ENCODE measurements at regions not wholly inside any gene's neighbourhood (a gene's known extent, or its start where the extent isn't known, plus 50 kb on each side); places are given as distances from the start of the nearest gene placed in this dataset.

DNA sequence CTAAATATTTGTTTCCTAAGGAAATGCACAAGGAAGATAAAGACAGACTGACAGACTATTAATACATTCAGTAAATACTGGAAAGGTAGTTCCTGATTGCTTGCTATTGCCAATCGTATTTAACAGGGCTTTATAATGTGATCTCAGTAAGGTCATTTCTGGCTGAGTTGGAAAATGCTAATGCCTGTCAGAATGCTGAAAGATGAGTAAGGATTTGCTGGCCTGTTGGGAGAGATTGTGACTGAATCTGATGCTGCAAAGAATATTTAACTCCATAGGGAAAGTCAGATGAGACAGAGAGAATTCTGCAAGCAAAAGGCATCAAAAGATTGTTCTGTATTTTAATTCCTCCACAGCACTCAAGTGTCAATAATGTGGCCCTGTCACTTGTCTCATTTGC lies 169.0 kb downstream of the BEND2 start:
- DNase-seq (ENCODE audit: low spot score) (no peak), ATAC-seq (ENCODE audit: low FRiP score) (no peak)
- TF ChIP-seq CTCF (IDR thresholded peaks at IDR 0.05): no peak

GRCh38 chrX:18047491-18047890 lies 173.2 kb downstream of the BEND2 start:
- ATAC-seq (ENCODE audit: low FRiP score): no peak
- DNase-seq (ENCODE audit: low spot score): no peak
- no peak for TF ChIP-seq CTCF (IDR thresholded peaks at IDR 0.05)

DNA sequence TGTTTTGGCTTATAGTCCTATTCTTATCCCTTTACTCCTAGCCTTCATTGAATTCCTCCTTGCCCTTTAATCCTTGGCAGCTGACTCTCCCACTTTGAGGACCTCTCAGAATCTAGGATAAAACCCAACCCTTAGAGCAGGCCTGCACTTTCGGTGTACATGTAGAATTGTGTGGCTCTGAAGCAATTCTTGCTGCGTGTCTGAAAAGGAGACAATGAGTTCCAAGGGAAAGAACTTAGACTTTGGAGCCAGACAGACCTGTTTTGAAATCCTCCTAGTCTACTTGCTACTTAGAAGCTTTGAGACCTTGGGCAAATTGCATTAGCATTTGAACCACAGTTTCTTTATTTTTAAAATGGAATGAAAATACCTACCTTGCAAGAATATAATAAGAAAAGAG lies 175.2 kb downstream of the BEND2 start:
- DNase-seq (ENCODE audit: low spot score) (no peak), ATAC-seq (ENCODE audit: low FRiP score) (no peak)
- no peak for TF ChIP-seq CTCF (IDR thresholded peaks at IDR 0.05)

- ATAC-seq (ENCODE audit: low FRiP score) (no peak), DNase-seq (ENCODE audit: low spot score) (no peak)
- no peak for TF ChIP-seq CTCF (IDR thresholded peaks at IDR 0.05)
Measured at GRCh38 chrX:18042776-18043175, 177.9 kb downstream of the BEND2 start.

DNA sequence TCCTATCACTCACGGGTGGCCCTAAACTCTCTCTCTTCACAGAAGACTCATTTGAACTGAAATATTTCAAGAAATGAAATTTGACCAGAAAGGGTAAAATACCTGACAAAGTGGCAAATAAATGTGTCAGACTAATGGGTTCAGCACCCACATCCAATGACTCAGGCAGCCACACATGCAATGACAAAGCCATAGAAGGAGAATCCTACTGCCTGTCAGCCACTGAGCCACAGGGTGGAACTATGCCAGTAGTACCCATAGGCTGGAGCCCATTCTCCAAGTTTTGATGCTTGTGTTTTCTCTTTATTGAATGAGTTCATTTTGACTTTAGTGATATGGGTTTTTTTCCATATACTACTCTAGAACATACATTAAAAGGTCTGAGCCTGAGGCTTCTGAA lies 179.0 kb downstream of the BEND2 start:
- no peak for TF ChIP-seq CTCF (IDR thresholded peaks at IDR 0.05)
- no peak for ATAC-seq (ENCODE audit: low FRiP score)
- no peak for DNase-seq (ENCODE audit: low spot score)

- DNase-seq (ENCODE audit: low spot score) (no peak), ATAC-seq (ENCODE audit: low FRiP score) (no peak)
- TF ChIP-seq CTCF (IDR thresholded peaks at IDR 0.05): no peak
Measured at GRCh38 chrX:18039023-18039422, 177.9 kb upstream of the RAI2 start.

DNA sequence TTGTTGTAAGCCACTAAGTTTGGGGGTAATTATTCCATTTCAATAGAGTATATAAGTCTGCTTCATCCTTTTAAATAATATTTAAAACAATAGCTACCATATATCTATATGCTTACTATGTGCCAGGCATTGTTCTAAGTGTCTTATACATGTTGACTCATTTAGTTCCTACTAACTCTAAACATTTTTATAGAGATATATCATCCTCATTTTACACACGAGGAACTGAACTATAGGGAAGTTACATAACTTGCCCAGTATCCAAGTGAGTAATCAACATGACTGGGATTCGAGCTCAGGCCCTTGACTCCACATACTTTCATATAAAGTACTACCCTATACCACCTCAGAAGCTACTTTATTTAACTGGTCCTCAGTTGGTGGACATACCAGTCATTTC lies 175.3 kb upstream of the RAI2 start:
- ATAC-seq (ENCODE audit: low FRiP score) (no peak), DNase-seq (ENCODE audit: low spot score) (no peak)
- no peak for TF ChIP-seq CTCF (IDR thresholded peaks at IDR 0.05)

Data from omental fat pad (tissue), 3 donors.